ENCODE measurements at regions not wholly inside any gene's neighbourhood (a gene's known extent, or its start where the extent isn't known, plus 50 kb on each side); places are given as distances from the start of the nearest gene placed in this dataset.

DNA sequence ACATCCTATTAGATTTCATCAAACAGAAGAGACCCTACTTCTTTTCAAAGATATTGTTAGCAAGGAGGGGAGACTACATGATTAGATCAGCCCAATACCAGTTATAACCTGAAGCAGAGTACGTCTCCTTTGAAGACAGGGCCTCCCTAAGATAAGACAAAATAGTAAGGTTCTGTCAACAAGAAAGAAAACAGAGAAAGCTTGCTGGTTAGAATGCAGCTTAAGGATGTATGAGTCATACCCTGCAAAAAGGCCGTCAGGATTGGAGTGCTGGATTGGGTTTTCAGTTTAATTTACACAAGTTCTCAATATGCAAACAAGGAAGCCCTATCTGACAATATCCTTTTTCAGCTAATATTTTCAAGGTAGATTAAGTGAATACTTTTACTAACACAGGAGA lies 1581.2 kb upstream of the WWC1 start:
- TF ChIP-seq, protein P1, sequence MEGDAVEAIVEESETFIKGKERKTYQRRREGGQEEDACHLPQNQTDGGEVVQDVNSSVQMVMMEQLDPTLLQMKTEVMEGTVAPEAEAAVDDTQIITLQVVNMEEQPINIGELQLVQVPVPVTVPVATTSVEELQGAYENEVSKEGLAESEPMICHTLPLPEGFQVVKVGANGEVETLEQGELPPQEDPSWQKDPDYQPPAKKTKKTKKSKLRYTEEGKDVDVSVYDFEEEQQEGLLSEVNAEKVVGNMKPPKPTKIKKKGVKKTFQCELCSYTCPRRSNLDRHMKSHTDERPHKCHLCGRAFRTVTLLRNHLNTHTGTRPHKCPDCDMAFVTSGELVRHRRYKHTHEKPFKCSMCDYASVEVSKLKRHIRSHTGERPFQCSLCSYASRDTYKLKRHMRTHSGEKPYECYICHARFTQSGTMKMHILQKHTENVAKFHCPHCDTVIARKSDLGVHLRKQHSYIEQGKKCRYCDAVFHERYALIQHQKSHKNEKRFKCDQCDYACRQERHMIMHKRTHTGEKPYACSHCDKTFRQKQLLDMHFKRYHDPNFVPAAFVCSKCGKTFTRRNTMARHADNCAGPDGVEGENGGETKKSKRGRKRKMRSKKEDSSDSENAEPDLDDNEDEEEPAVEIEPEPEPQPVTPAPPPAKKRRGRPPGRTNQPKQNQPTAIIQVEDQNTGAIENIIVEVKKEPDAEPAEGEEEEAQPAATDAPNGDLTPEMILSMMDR (IDR thresholded peaks at IDR 0.05; ENCODE audit: low read length): no peak
- TF ChIP-seq EZH2 (IDR thresholded peaks at IDR 0.05; ENCODE audit: borderline replicate concordance, low read length): no peak
